HUES6 (cell line): ENCODE measurements at regions not wholly inside any gene's neighbourhood (a gene's known extent, or its start where the extent isn't known, plus 50 kb on each side); places are given as distances from the start of the nearest gene placed in this dataset.
"Not testable (repeated sequence)": the region's sequence is repeated elsewhere in the genome, so short reads cannot be mapped to it uniquely, and the experiment has no call there.

Source experiments
- H3K27ac ChIP-seq: 2 replicates; pipeline ENCODE4 v1.7.0; 2013; ENCODE audit warnings: low read depth, mild to moderate bottlenecking, low read length, inconsistent platforms
- H3K27me3 ChIP-seq: 2 replicates; pipeline ENCODE4 v1.6.1; 2013; ENCODE audit warnings: low read length; ENCODE audit not compliant: control insufficient read depth, insufficient read depth
- H3K36me3 ChIP-seq: 2 replicates; pipeline ENCODE4 v1.6.1; 2013; ENCODE audit warnings: low read length; ENCODE audit not compliant: control insufficient read depth, insufficient read depth
- H3K4me1 ChIP-seq: 2 replicates; pipeline ENCODE4 v1.6.1; 2013; ENCODE audit warnings: low read length; ENCODE audit not compliant: control insufficient read depth, insufficient read depth
- H3K4me3 ChIP-seq: 2 replicates; pipeline ENCODE4 v1.5.1; 2013; ENCODE audit warnings: low read depth, low read length
- H3K9ac ChIP-seq: one replicate; pipeline ENCODE4 v1.6.1; 2013; ENCODE audit warnings: mild to moderate bottlenecking, low read length
- H3K9me3 ChIP-seq: 2 replicates; pipeline ENCODE4 v1.6.1; 2013; ENCODE audit warnings: low read depth, low read length; ENCODE audit not compliant: control insufficient read depth, insufficient read depth

DNA sequence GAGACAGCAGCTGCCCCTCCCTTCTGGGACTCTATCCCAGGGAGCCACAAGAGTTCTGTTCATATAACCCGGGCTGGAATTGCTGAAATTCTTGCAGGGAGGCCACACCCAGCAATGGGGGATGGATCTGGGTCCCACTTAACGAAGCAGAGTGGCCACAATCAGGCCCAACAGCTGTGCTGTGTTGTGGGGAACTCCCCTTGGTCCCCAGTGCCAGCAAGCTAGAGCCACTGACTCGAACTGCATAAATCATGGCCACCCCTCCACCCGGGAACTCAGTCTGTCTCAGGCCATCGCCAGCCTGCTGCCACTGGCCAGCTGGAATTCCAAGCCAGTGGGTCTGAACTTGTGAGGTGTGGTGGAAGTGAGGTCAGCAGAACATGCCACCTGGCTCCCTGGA lies 111.1 kb downstream of the KLF8 start:
- Histone ChIP-seq H3K9me3 (peaks cover 13% of the 10 kb centered on the region; the same call in 1 of the 2 replicates), H3K4me3 (no peak overlapping the region; the same call in 1 of the 2 replicates), H3K4me1 (peaks cover 6% of the 10 kb centered on the region; the same call in 1 of the 2 replicates), H3K27me3 (no peaks in the 10 kb centered on the region), H3K9ac (no peak overlapping the region), H3K36me3 (no peaks in the 10 kb centered on the region), H3K27ac (no peak overlapping the region)

DNA sequence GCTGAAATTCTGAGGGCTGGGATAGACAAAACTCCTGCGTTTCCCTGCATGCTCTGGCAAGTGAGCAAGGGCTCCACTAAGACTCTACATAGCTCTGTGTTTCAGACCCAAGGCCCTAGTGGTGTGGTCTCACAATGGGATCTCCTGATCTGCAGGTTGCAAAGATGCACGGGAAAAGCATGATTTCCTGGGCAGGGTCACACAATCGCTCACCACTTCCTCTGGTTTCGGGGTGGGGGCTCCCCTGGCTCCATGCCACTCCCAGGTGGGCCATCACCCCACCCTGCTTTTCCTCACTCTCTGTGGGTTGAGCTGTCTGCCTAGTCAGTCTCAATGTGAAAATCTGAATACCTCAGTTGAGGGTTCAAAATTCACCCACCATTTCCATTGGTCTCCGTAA lies 111.5 kb downstream of the KLF8 start:
- Histone ChIP-seq H3K9ac (no peak overlapping the region), H3K4me3 (no peak overlapping the region; the same call in 1 of the 2 replicates), H3K27ac (no peak overlapping the region), H3K9me3 (peaks cover 13% of the 10 kb centered on the region; the same call in 1 of the 2 replicates), H3K36me3 (no peaks in the 10 kb centered on the region), H3K4me1 (peaks cover 6% of the 10 kb centered on the region; the same call in 1 of the 2 replicates), H3K27me3 (no peaks in the 10 kb centered on the region)

DNA sequence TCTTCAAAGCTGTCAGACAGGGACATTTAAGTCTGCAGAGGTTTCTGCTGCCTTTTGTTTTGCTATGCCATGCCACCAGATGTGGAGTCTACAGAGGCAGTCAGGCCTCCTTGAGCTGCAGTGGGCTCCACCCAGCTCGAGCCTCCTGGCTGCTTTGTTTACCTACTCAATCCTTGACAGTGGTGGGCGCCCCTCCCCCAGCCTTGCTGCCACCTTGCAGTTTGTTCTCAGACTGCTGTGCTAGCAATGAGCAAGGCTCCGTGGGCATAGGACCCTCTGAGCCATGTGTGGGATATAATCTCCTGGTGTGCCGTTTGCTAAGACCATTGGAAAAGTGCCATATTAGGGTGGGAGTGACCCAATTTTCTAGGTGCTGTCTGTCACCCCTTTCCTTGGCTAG lies 126.0 kb downstream of the KLF8 start:
- H3K36me3 ChIP-seq, H3K27me3 ChIP-seq, H3K9ac ChIP-seq, H3K4me3 ChIP-seq, H3K27ac ChIP-seq, H3K4me1 ChIP-seq: not testable (repeated sequence)
- peaks cover 25% of the 10 kb centered on the region for H3K9me3 ChIP-seq

DNA sequence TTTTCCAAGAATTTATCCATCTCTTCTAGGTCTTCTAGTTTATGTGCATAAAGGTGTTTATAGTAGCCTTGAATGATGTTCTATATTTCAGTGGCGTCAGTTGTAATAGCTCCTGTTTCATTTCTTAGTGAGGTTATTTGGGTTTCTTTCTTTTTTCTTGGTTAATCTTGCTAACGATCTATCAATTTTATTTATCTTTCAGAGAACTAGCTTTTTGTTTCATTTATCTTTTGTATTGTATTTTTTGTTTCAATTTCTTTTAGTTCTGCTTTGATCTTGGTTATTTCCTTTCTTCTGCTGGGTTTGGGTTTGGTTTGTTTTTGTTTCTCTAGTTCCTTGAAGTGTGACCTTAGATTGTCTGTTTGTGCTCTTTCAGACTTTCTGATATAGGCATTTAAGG lies 133.0 kb downstream of the KLF8 start:
- not testable (repeated sequence) for H3K36me3 ChIP-seq, H3K9ac ChIP-seq, H3K27me3 ChIP-seq, H3K4me1 ChIP-seq, H3K4me3 ChIP-seq, H3K27ac ChIP-seq
- H3K9me3 ChIP-seq = peaks cover 23% of the 10 kb centered on the region; the same call in 1 of the 2 replicates

DNA sequence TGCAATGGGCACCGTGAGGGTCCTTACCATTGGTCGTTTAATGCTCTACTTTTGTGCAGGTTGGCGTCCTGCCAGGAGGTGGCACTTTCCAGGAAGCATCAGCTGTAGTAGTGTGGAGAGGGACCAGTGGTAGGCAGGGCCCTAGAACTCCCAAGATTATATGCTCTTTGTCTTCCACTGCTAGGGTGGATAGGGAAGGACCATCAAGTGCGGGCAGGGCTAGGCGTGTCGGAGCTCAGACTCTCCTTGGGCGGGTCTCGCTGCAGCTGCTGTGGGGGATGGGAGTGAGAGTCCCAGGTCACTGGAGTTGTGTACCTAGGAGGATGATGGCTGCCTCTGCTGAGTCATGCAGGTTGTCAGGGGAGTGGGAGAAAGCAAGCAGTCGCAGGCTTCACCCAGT lies 134.7 kb downstream of the KLF8 start:
- Histone ChIP-seq H3K4me1 (peaks cover 5% of the 10 kb centered on the region; the same call in 1 of the 2 replicates), H3K9me3 (peaks cover 19% of the 10 kb centered on the region; the same call in 1 of the 2 replicates), H3K36me3 (no peaks in the 10 kb centered on the region), H3K27ac (no peak overlapping the region), H3K4me3 (no peak overlapping the region), H3K27me3 (no peaks in the 10 kb centered on the region), H3K9ac (no peak overlapping the region)

DNA sequence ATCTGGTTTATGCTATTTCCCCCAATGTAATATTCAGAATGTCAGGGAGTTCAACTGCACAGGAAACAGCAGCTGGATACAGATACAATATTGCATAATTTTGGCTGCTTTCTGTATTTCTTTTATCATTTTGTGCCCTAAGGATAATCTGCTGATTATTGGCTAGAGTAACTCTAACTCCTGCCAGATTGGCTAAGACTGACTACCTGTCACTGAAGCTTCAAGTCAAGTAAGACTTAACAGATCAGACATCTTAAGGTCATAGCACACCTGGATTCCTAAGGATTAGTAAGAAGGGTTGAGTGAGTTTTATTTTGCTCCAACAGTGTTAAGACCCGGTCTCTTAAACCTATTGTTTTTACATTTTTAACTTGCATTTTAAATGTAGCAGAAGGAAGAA lies 136.8 kb downstream of the KLF8 start:
- Histone ChIP-seq H3K9ac (no peak overlapping the region), H3K4me3 (no peak overlapping the region), H3K27ac (no peak overlapping the region), H3K27me3 (no peaks in the 10 kb centered on the region), H3K9me3 (peaks cover 19% of the 10 kb centered on the region; the same call in 1 of the 2 replicates), H3K36me3 (no peaks in the 10 kb centered on the region), H3K4me1 (peaks cover 5% of the 10 kb centered on the region; the same call in 1 of the 2 replicates)

DNA sequence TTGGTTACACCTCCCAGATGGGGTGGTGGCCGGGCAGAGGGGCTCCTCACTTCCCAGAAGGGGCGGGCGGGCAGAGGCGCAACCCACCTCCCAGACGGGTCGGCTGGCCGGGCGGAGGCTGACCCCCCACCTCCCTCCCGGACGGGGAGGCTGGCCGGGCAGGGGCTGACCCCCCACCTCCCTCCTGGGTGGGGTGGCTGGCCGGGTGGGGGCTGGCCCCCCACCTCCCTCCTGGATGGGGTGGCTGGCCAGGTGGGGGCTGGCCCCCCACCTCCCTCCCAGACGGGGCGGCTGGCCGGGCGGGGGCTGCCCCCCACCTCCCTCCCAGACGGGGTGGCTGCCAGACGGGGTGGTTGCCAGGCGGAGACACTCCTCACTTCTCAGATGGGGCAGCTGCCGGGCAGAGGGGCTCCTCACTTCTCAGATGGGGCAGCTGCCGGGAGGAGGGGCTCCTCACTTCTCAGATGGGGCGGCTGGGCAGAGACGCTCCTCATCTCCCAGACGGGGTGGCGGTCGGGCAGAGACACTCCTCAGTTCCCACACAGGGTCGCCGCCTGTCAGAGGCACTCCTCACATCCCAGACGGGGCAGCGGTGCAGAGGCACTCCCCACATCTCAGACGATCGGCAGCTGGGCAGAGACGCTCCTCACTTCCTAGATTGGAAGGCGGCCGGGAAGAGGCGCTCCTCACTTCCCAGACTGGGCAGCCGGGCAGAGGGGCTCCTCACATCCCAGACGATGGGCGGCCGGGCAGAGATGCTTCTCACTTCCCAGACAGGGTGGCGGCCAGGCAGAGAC lies 148.0 kb downstream of the KLF8 start:
- not testable (repeated sequence) for H3K36me3 ChIP-seq, H3K27me3 ChIP-seq, H3K27ac ChIP-seq, H3K9ac ChIP-seq, H3K9me3 ChIP-seq, H3K4me3 ChIP-seq, H3K4me1 ChIP-seq

DNA sequence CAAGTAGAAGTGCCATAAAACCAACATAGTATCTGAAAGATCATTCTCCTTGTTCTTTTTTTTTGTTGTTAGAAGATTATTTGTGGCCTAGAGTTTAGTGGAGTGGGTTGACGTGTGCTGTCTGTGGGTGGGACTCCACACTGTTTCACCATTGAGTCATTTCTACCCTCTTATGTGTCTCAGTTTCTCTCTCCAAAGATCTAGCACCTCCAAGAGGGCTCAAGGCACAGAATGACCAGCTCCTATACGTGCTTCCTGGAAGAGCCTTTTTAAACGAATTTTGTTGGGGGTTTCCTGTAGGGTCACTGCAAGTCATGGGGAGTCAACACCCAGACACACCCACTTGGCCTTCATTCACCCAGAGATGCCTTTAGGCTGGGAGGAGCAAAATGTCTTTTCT lies 150.1 kb downstream of the KLF8 start:
- Histone ChIP-seq H3K4me1 (no peaks in the 10 kb centered on the region), H3K36me3 (no peaks in the 10 kb centered on the region), H3K27me3 (no peaks in the 10 kb centered on the region), H3K27ac (no peak overlapping the region), H3K4me3 (no peak overlapping the region), H3K9ac (no peak overlapping the region), H3K9me3 (peaks cover 8% of the 10 kb centered on the region; the same call in 1 of the 2 replicates)

DNA sequence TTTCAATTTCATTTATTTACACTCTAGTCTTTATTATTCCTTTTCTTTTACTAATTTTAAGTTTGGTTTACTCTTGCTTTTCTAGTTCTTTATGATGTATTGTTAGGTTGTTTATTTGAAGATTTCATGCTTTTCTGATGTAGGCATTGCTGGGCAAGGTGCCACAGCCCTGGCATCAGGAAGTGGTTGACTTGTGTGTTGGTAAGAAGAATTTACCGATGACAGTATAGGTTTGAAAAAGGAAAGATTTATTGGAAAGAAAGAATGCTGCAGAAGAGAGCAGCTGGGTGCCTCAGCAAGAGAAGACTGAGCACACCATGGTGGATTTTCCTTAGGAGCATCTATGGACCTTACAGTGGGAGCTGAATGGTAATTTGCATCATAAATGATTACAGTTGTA lies 153.2 kb downstream of the KLF8 start:
- Histone ChIP-seq H3K36me3 (no peaks in the 10 kb centered on the region), H3K9me3 (peaks cover 8% of the 10 kb centered on the region; the same call in 1 of the 2 replicates), H3K27ac (no peak overlapping the region), H3K4me3 (no peak overlapping the region), H3K9ac (no peak overlapping the region), H3K4me1 (no peaks in the 10 kb centered on the region), H3K27me3 (no peaks in the 10 kb centered on the region)

DNA sequence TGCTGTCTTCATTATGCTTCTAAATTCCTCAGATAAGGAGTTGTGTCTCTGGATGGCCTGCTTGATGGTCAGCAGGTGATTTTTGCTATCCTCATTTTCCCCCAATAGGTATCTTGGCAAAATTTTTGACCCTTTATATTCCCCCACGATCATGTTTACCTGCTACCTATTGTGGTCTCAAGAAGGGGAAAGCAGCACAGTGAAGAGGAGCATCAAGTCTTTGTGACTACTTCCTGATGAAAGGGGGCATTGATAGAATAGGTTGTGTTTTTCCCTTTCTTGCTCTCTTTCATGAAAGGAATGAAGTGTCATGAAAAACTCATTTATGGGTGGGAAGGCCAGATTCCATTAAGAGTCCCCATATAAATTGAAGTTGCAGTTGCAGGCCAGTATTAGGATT lies 153.8 kb downstream of the KLF8 start:
- Histone ChIP-seq H3K9me3 (peaks cover 5% of the 10 kb centered on the region; the same call in 1 of the 2 replicates), H3K4me3 (no peak overlapping the region), H3K36me3 (no peaks in the 10 kb centered on the region), H3K27ac (no peak overlapping the region), H3K4me1 (no peaks in the 10 kb centered on the region), H3K9ac (no peak overlapping the region), H3K27me3 (no peaks in the 10 kb centered on the region)

DNA sequence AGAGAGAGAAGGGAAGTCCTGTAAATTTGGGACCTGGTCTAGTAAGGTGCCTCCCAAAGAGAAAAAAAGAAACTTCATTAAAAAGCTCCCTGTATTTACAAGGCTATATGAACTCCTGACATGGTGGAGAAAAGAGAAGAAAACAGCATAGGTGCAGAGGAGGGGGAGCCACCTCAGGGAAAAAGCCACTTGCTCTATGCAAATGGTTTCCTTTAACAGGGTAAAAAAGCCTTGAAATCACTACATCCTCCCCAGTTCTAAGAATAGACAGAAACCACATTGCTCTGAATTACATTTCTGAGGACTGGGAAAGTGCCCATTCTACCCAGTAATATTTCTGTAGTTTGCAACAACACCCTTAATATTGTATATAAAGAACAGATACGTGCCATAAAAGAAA lies 165.5 kb downstream of the KLF8 start:
- H3K9me3 ChIP-seq = peaks cover 18% of the 10 kb centered on the region; the same call in 1 of the 2 replicates
- no peaks in the 10 kb centered on the region for H3K36me3 ChIP-seq
- no peak overlapping the region for H3K4me3 ChIP-seq
- H3K4me1 ChIP-seq = no peaks in the 10 kb centered on the region
- no peak overlapping the region for H3K9ac ChIP-seq
- peaks cover 3% of the 10 kb centered on the region; the same call in 1 of the 2 replicates for H3K27me3 ChIP-seq
- H3K27ac ChIP-seq = no peak overlapping the region
